ENCODE measurements at regions not wholly inside any gene's neighbourhood (a gene's known extent, or its start where the extent isn't known, plus 50 kb on each side); places are given as distances from the start of the nearest gene placed in this dataset.

- TF ChIP-seq, protein P1, sequence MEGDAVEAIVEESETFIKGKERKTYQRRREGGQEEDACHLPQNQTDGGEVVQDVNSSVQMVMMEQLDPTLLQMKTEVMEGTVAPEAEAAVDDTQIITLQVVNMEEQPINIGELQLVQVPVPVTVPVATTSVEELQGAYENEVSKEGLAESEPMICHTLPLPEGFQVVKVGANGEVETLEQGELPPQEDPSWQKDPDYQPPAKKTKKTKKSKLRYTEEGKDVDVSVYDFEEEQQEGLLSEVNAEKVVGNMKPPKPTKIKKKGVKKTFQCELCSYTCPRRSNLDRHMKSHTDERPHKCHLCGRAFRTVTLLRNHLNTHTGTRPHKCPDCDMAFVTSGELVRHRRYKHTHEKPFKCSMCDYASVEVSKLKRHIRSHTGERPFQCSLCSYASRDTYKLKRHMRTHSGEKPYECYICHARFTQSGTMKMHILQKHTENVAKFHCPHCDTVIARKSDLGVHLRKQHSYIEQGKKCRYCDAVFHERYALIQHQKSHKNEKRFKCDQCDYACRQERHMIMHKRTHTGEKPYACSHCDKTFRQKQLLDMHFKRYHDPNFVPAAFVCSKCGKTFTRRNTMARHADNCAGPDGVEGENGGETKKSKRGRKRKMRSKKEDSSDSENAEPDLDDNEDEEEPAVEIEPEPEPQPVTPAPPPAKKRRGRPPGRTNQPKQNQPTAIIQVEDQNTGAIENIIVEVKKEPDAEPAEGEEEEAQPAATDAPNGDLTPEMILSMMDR (IDR thresholded peaks at IDR 0.05; ENCODE audit: insufficient read depth, low read length, poor library complexity, severe bottlenecking), result no peak
- TF ChIP-seq EZH2phosphoT487 (conservative IDR thresholded peaks at IDR 0.05; ENCODE audit: low read length), result no peak
- Histone ChIP-seq H3K9ac (ENCODE audit: low read length) (no peak overlapping the region), H3K9me2 (replicated peaks; ENCODE audit: insufficient read depth, low read length) (no peaks in the 10 kb centered on the region), H3F3A (ENCODE audit: insufficient read depth) (peaks cover 5% of the 10 kb centered on the region; the same call in 1 of the 2 replicates), H3K4me2 (ENCODE audit: low read depth, low read length, poor library complexity, severe bottlenecking) (no peak overlapping the region), H3K36me3 (ENCODE audit: low read length) (no peaks in the 10 kb centered on the region), H3K4me3 (ENCODE audit: insufficient read depth, low read length, poor library complexity, severe bottlenecking) (no peak overlapping the region), H3K9me3 (ENCODE audit: insufficient read depth, low read length) (no peaks in the 10 kb centered on the region), H2AFZ (ENCODE audit: low read depth, low read length, severe bottlenecking) (no peak overlapping the region), H4K20me1 (ENCODE audit: low read depth, low read length) (no peaks in the 10 kb centered on the region), H3K27ac (ENCODE audit: low read depth, low read length) (no peak overlapping the region), H3K27me3 (ENCODE audit: low read length) (no peaks in the 10 kb centered on the region), H3K79me2 (ENCODE audit: insufficient read depth, low read length) (no peaks in the 10 kb centered on the region)
Measured at GRCh38 chr1:168476588-168477385, 67.0 kb downstream of the XCL2 start.

DNA sequence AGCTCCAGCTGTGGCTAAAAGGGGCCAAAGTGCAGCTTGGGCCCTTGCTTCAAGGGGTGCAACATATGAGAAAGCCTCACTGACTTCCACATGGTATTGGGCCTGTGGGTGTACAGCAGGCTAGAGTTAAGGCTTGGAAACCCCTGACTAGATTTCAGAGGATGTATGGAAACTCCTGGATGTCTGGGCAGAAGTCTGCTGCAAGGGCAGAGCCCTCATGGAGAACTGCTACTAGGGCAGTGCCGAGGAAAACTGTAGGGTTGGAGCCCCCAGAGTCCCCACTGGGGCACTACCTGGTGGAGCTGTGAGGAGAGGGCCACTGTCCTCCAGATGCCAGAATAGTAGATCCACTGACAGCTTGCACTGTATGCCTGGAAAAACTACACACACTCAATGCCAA is 69.5 kb downstream of the XCL2 start:
- H3K9me2 ChIP-seq (replicated peaks; ENCODE audit: insufficient read depth, low read length), result no peaks in the 10 kb centered on the region
- no peak overlapping the region for H3K4me3 ChIP-seq (ENCODE audit: insufficient read depth, low read length, poor library complexity, severe bottlenecking)
- TF ChIP-seq, protein P1 (IDR thresholded peaks at IDR 0.05; ENCODE audit: insufficient read depth, low read length, poor library complexity, severe bottlenecking), result no peak
- TF ChIP-seq EZH2phosphoT487 (conservative IDR thresholded peaks at IDR 0.05; ENCODE audit: low read length), result no peak
- H3K9me3 ChIP-seq (ENCODE audit: insufficient read depth, low read length), result no peaks in the 10 kb centered on the region
- no peak overlapping the region for H2AFZ ChIP-seq (ENCODE audit: low read depth, low read length, severe bottlenecking)
- H3F3A ChIP-seq (ENCODE audit: insufficient read depth), result peaks cover 5% of the 10 kb centered on the region; the same call in 1 of the 2 replicates
- H3K4me2 ChIP-seq (ENCODE audit: low read depth, low read length, poor library complexity, severe bottlenecking), result no peak overlapping the region
- no peaks in the 10 kb centered on the region for H3K36me3 ChIP-seq (ENCODE audit: low read length)
- H3K79me2 ChIP-seq (ENCODE audit: insufficient read depth, low read length), result no peaks in the 10 kb centered on the region
- no peaks in the 10 kb centered on the region for H3K27me3 ChIP-seq (ENCODE audit: low read length)
- no peak overlapping the region for H3K27ac ChIP-seq (ENCODE audit: low read depth, low read length)
- H4K20me1 ChIP-seq (ENCODE audit: low read depth, low read length), result no peaks in the 10 kb centered on the region
- no peak overlapping the region for H3K9ac ChIP-seq (ENCODE audit: low read length)

- H3F3A ChIP-seq (ENCODE audit: insufficient read depth), result peaks cover 5% of the 10 kb centered on the region; the same call in 1 of the 2 replicates
- no peak overlapping the region for H3K4me2 ChIP-seq (ENCODE audit: low read depth, low read length, poor library complexity, severe bottlenecking)
- H4K20me1 ChIP-seq (ENCODE audit: low read depth, low read length), result no peaks in the 10 kb centered on the region
- H3K4me3 ChIP-seq (ENCODE audit: insufficient read depth, low read length, poor library complexity, severe bottlenecking), result no peak overlapping the region
- no peaks in the 10 kb centered on the region for H3K27me3 ChIP-seq (ENCODE audit: low read length)
- H3K9me2 ChIP-seq (replicated peaks; ENCODE audit: insufficient read depth, low read length), result no peaks in the 10 kb centered on the region
- H3K36me3 ChIP-seq (ENCODE audit: low read length), result no peaks in the 10 kb centered on the region
- no peak overlapping the region for H2AFZ ChIP-seq (ENCODE audit: low read depth, low read length, severe bottlenecking)
- no peaks in the 10 kb centered on the region for H3K79me2 ChIP-seq (ENCODE audit: insufficient read depth, low read length)
- TF ChIP-seq EZH2phosphoT487 (conservative IDR thresholded peaks at IDR 0.05; ENCODE audit: low read length), result no peak
- TF ChIP-seq, protein P1 (IDR thresholded peaks at IDR 0.05; ENCODE audit: insufficient read depth, low read length, poor library complexity, severe bottlenecking), result no peak
- H3K9ac ChIP-seq (ENCODE audit: low read length), result no peak overlapping the region
- no peak overlapping the region for H3K27ac ChIP-seq (ENCODE audit: low read depth, low read length)
- no peaks in the 10 kb centered on the region for H3K9me3 ChIP-seq (ENCODE audit: insufficient read depth, low read length)
Measured at GRCh38 chr1:168473126-168473525, 70.7 kb downstream of the XCL2 start.

Measured in SU-DHL-6 (cell line).